DOHH2 (cell line): ENCODE measurements at regions not wholly inside any gene's neighbourhood (a gene's known extent, or its start where the extent isn't known, plus 50 kb on each side); places are given as distances from the start of the nearest gene placed in this dataset.

Experiments
- H3F3A ChIP-seq: fragments of 200-600 bp; sonication (generic), shearing (Covaris generic); 2 replicates; pipeline ENCODE4 v1.6.0; 2016; ENCODE audit warnings: antibody characterized with exemption, mild to moderate bottlenecking; ENCODE audit not compliant: control insufficient read depth, insufficient read depth
- H3K27ac ChIP-seq: fragments of 200-600 bp; sonication (generic); 2 replicates; pipeline ENCODE4 v1.5.1; 2014; ENCODE audit warnings: low read depth, mild to moderate bottlenecking, low read length, moderate library complexity
- H3K27me3 ChIP-seq: fragments of 200-600 bp; sonication (generic); 2 replicates; pipeline ENCODE4 v1.6.1; 2014; ENCODE audit warnings: mild to moderate bottlenecking, low read length, mixed read lengths; ENCODE audit not compliant: control insufficient read depth
- H3K36me3 ChIP-seq: fragments of 200-600 bp; sonication (generic); 2 replicates; pipeline ENCODE4 v1.6.1; 2014; ENCODE audit warnings: mild to moderate bottlenecking, low read length, moderate library complexity, mixed read lengths; ENCODE audit not compliant: control insufficient read depth
- H3K4me1 ChIP-seq: fragments of 200-600 bp; sonication (generic); 2 replicates; pipeline ENCODE4 v1.6.1; 2014; ENCODE audit warnings: mild to moderate bottlenecking, low read length, mixed read lengths; ENCODE audit not compliant: control insufficient read depth
- H3K4me2 ChIP-seq: fragments of 200-600 bp; sonication (generic); 2 replicates; pipeline ENCODE4 v1.6.0; 2014; ENCODE audit warnings: mild to moderate bottlenecking, low read length, moderate library complexity
- H3K4me3 ChIP-seq: fragments of 200-600 bp; sonication (generic); 2 replicates; pipeline ENCODE4 v1.5.1; 2014; ENCODE audit warnings: mild to moderate bottlenecking, low read length, mixed read lengths
- H3K79me2 ChIP-seq: fragments of 200-600 bp; sonication (generic); 2 replicates; pipeline ENCODE4 v1.6.1; 2014; ENCODE audit warnings: mild to moderate bottlenecking, low read length, mixed read lengths; ENCODE audit not compliant: control insufficient read depth
- H3K9me2 ChIP-seq: fragments of 200-600 bp; sonication (generic); replicated peaks from 2 replicates; pipeline ENCODE4 v1.6.1; 2014; ENCODE audit warnings: mild to moderate bottlenecking, low read length, mixed read lengths; ENCODE audit not compliant: control insufficient read depth
- H3K9me3 ChIP-seq: fragments of 200-600 bp; sonication (generic); 2 replicates; pipeline ENCODE4 v1.6.1; 2014; ENCODE audit warnings: antibody characterized with exemption, low read length, mixed read lengths; ENCODE audit not compliant: control insufficient read depth, insufficient read depth
- H4K20me1 ChIP-seq: fragments of 200-600 bp; sonication (generic); 2 replicates; pipeline ENCODE4 v1.6.0; 2014; ENCODE audit warnings: low read depth, mild to moderate bottlenecking, antibody characterized with exemption, low read length, moderate library complexity; ENCODE audit not compliant: control insufficient read depth, insufficient read depth
- CTCF ChIP-seq: fragments of 200-600 bp; sonication (generic); IDR thresholded peaks from one replicate; pipeline ENCODE4 v1.5.1; 2014; ENCODE audit warnings: antibody characterized with exemption, mild to moderate bottlenecking, low read depth, low read length; ENCODE audit not compliant: poor library complexity, severe bottlenecking
- EZH2phosphoT487 ChIP-seq: fragments of 200-600 bp; sonication (generic); IDR thresholded peaks from 2 replicates; pipeline ENCODE4 v1.6.1; 2017; ENCODE audit warnings: borderline replicate concordance, mild to moderate bottlenecking, antibody characterized with exemption, low read length, moderate library complexity, mixed read lengths

- Histone ChIP-seq H3K4me3 (no peak overlapping the region), H3K9me3 (no peaks in the 10 kb centered on the region; the same call in 1 of the 2 replicates), H3K79me2 (no peaks in the 10 kb centered on the region), H3K4me2 (no peak overlapping the region), H4K20me1 (no peaks in the 10 kb centered on the region), H3K27ac (no peak overlapping the region), H3K36me3 (no peaks in the 10 kb centered on the region), H3F3A (no peaks in the 10 kb centered on the region), H3K27me3 (no peaks in the 10 kb centered on the region), H3K4me1 (no peaks in the 10 kb centered on the region), H3K9me2 (no peaks in the 10 kb centered on the region)
- TF ChIP-seq CTCF (no peak), EZH2phosphoT487 (no peak)
Observed at GRCh38 chr4:156191044-156191781, 237.5 kb upstream of the CTSO start.

- Histone ChIP-seq H3K27ac (no peak overlapping the region), H3K27me3 (no peaks in the 10 kb centered on the region), H3K4me2 (no peak overlapping the region), H3K4me1 (no peaks in the 10 kb centered on the region), H3K9me2 (no peaks in the 10 kb centered on the region), H3K9me3 (no peaks in the 10 kb centered on the region; the same call in 1 of the 2 replicates), H3K36me3 (no peaks in the 10 kb centered on the region), H3K4me3 (no peak overlapping the region), H3F3A (no peaks in the 10 kb centered on the region), H4K20me1 (no peaks in the 10 kb centered on the region), H3K79me2 (no peaks in the 10 kb centered on the region)
- no peak for TF ChIP-seq EZH2phosphoT487
Observed at GRCh38 chr4:156190615-156191014, 236.9 kb upstream of the CTSO start.

GRCh38 chr4:156188596-156188995, 234.9 kb upstream of the CTSO start:
- Histone ChIP-seq H3K9me2 (no peaks in the 10 kb centered on the region), H3F3A (no peaks in the 10 kb centered on the region), H3K27me3 (no peaks in the 10 kb centered on the region), H3K4me3 (no peak overlapping the region), H3K9me3 (no peaks in the 10 kb centered on the region), H3K79me2 (no peaks in the 10 kb centered on the region), H3K36me3 (no peaks in the 10 kb centered on the region), H3K4me2 (no peak overlapping the region), H3K4me1 (no peaks in the 10 kb centered on the region), H3K27ac (no peak overlapping the region), H4K20me1 (no peaks in the 10 kb centered on the region)
- no peak for TF ChIP-seq EZH2phosphoT487

GRCh38 chr4:156186111-156186510, 232.4 kb upstream of the CTSO start:
- Histone ChIP-seq H3K4me2 (no peak overlapping the region), H3K27me3 (no peaks in the 10 kb centered on the region), H3K4me3 (no peak overlapping the region), H3K27ac (no peak overlapping the region), H3K79me2 (no peaks in the 10 kb centered on the region), H4K20me1 (no peaks in the 10 kb centered on the region), H3K9me2 (no peaks in the 10 kb centered on the region), H3K36me3 (no peaks in the 10 kb centered on the region), H3F3A (no peaks in the 10 kb centered on the region), H3K9me3 (no peaks in the 10 kb centered on the region), H3K4me1 (no peaks in the 10 kb centered on the region)
- TF ChIP-seq EZH2phosphoT487 (no peak), CTCF (no peak)
